Stimulated activated CD8-positive, alpha-beta memory T cell treated with anti-CD3 and anti-CD28 coated beads, Interleukin-4, amount 100 ng/mL, for 4 hours (primary cell): ENCODE measurements at regions not wholly inside any gene's neighbourhood (a gene's known extent, or its start where the extent isn't known, plus 50 kb on each side); places are given as distances from the start of the nearest gene placed in this dataset.

Experiments used
- DNase-seq, 2 donors: peaks; one replicate each; pipeline ENCODE4 v3.0.0-alpha.2; 2020; ENCODE audit warnings: low read depth in 2 of 2, low spot score in 1 of 2

- no peak for DNase-seq
Observed at GRCh38 chr2:58938988-58939387, 697.9 kb upstream of the FANCL start.

- no peak for DNase-seq
Observed at GRCh38 chr2:58932801-58933200, 691.7 kb upstream of the FANCL start.

GRCh38 chr2:58930537-58930936, 689.4 kb upstream of the FANCL start:
- no peak for DNase-seq

- no peak for DNase-seq
Observed at GRCh38 chr2:58928973-58929372, 687.8 kb upstream of the FANCL start.

- DNase-seq = no peak
Observed at GRCh38 chr2:58928391-58928790, 687.3 kb upstream of the FANCL start.

GRCh38 chr2:58926112-58926511, 685.0 kb upstream of the FANCL start:
- DNase-seq = no peak

GRCh38 chr2:58925676-58926081, 684.6 kb upstream of the FANCL start:
- no peak for DNase-seq

- no peak for DNase-seq
Observed at GRCh38 chr2:58923869-58924268, 682.7 kb upstream of the FANCL start.

- no peak for DNase-seq
Observed at GRCh38 chr2:58922245-58922644, 681.1 kb upstream of the FANCL start.

GRCh38 chr2:58921676-58922075, 680.6 kb upstream of the FANCL start:
- no peak for DNase-seq

GRCh38 chr2:58920001-58920400, 678.9 kb upstream of the FANCL start:
- DNase-seq = no peak

- no peak for DNase-seq
Observed at GRCh38 chr2:58919316-58919715, 678.2 kb upstream of the FANCL start.

- no peak for DNase-seq
Observed at GRCh38 chr2:58918141-58918540, 677.0 kb upstream of the FANCL start.

GRCh38 chr2:58917596-58917995, 676.5 kb upstream of the FANCL start:
- no peak for DNase-seq

- DNase-seq = no peak
Observed at GRCh38 chr2:58916063-58916462, 674.9 kb upstream of the FANCL start.

GRCh38 chr2:58914733-58915505, 673.8 kb upstream of the FANCL start:
- no peak for DNase-seq

GRCh38 chr2:58913082-58913726, 672.1 kb upstream of the FANCL start:
- DNase-seq = no peak

GRCh38 chr2:58911877-58912276, 670.8 kb upstream of the FANCL start:
- no peak for DNase-seq

- no peak for DNase-seq
Observed at GRCh38 chr2:58908501-58909154, 667.5 kb upstream of the FANCL start.

GRCh38 chr2:58907644-58908043, 666.5 kb upstream of the FANCL start:
- no peak for DNase-seq

GRCh38 chr2:58906081-58906645, 665.0 kb upstream of the FANCL start:
- DNase-seq = no peak

- no peak for DNase-seq
Observed at GRCh38 chr2:58904095-58904494, 663.0 kb upstream of the FANCL start.
